NCI-H460 (cell line): ENCODE measurements at regions not wholly inside any gene's neighbourhood (a gene's known extent, or its start where the extent isn't known, plus 50 kb on each side); places are given as distances from the start of the nearest gene placed in this dataset.

ENCODE experiments used
- DNase-seq: peaks from one replicate; pipeline ENCODE4 v3.0.0-alpha.2; 2016; ENCODE audit warnings: low read depth; ENCODE audit errors: extremely low read depth

GRCh38 chr12:76226397-76226796, 121.8 kb downstream of the BBS10 start:
- DNase-seq: no peak

DNA sequence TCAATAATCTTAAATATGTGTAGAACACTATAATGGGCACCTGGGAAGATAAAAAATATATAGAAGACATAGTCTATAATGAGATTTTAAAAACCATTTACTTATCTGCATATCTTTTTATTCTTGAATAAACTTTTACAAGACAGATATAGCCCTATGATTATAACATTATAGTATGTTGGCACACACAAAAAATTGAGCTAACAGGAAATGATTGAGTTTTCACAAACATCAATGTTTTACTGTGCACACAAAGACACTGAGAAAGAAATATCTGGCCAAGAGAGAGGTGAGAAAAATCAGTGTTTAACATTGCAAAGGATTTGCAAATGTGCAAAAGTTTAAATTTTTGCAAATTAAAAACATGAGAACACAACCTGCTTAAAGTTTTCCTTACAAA, 124.3 kb downstream of the BBS10 start:
- no peak for DNase-seq

DNA sequence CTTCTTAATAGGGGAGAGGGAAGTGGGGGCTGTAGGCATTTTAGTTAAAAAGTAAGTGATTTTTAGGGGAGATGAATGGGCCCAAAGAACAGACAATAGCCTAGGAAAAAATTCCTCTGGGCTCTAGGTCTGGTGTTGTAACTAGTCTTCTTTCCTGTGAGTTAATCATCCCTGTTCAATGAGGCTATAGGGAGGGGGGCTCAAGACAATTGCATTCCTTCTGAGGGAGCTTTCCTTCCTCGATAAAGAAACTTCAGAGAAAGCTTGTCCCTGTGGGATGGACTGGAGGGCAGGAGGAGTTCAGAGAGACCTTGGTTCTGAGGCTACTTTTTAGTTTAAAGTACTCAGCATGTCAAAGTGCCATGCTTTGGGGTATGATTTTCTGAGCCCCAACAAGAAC, 127.2 kb downstream of the BBS10 start:
- DNase-seq: no peak

GRCh38 chr12:76219806-76220205, 128.4 kb downstream of the BBS10 start:
- no peak for DNase-seq

- DNase-seq: no peak
These were observed 131.4 kb downstream of the BBS10 start for GRCh38 chr12:76216585-76217472.

- DNase-seq: no peak
These were observed 123.6 kb upstream of the NAP1L1 start for GRCh38 chr12:76208129-76208528.

- no peak for DNase-seq
These were observed 122.2 kb upstream of the NAP1L1 start for GRCh38 chr12:76206677-76207072.

- DNase-seq: no peak
These were observed 121.7 kb upstream of the NAP1L1 start for GRCh38 chr12:76206039-76206676.

DNA sequence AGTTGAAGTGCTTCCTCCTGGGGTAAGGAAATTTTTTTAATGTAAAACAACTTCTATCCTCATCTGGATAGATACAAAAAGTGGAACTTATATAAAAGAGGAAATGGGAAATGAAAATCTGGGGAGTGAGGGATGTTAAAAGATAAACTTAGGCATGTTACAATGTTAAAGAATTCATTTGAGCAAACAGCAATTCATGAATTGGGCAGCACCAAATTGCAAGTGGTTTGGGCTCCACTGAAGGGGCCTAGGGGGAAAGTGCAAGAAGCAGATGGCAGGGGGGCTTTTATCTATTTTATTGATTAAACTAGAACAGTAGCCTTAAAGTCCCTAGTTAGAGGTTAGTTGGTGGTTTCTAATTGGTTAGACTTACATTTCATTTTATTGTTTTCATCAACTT, 118.1 kb upstream of the NAP1L1 start:
- no peak for DNase-seq

DNA sequence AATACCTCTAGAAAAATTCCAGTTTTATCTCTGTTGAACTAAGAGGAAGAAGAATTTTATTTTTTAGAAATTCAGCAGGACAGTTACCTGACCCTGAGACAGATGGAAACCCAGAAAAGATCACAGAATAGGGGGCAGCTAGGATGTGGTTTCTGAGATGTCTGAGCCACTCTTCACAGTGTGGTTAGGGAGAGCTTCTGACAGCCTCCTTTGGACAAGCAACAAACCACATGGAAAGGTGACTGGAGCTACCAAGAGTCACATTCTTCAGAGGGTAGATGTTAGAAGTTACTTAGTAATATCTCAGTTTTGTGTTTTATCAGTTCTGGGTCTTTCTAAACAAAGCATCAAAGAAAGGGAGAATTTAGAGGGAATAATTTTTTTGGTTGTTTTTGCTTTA, 117.3 kb upstream of the NAP1L1 start:
- DNase-seq: no peak

DNA sequence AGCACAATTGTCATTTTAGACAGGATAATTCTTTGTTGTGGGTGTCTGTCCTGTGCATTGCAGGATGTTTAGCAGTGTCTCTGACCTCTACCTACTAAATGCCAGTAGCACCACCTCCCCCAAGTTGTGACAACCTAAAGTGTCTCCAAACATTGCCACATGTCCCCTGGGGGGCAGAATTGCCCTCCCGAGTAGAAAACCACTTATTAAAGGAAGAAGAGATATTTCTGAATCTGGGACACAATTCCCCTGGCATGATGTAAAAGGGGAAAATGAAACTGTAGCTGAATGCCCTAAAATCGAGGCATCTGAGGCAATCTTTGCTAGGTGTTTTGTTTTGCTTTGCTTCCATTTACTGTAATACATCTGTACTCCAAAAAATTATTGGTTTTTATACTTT, 116.8 kb upstream of the NAP1L1 start:
- no peak for DNase-seq

DNA sequence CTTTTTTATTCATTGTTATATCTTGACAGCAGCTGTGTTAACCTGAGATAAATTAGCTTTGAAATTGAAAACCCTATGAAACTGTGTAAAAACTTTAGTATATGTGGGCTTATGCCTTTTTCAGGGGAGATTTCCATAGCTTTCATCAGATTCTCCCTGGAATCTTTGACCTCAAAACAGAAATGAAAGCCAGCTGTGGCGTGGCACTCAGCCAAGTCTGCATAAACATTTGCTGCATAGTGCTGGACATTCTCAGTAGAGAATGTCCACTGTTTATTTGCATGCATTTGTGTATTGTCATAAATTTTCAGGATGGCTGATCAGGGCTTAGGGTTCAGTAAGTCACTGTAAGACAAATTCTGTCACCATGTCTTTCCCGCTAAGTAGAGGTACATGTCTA, 115.3 kb upstream of the NAP1L1 start:
- no peak for DNase-seq

- DNase-seq: no peak
These were observed 114.4 kb upstream of the NAP1L1 start for GRCh38 chr12:76198839-76199238.

DNA sequence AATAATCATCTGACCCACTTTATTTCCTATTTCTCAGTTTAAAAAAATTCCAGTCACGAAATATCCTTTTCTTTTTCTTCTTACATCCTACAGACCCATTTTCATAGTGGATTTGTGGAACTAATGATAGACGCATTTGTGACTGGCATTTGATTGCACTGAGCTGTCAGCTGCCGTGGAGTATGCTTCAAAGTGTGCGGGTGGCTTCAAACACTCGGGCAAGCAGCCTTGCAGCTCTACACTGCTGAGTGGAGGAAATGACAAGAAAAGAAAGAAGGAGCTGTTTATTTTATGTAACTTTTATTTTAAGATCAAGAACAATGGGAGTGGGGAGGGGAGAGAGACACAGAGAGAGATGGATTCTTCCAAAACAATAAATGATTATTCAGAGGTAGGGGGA, 112.8 kb upstream of the NAP1L1 start:
- DNase-seq: no peak

GRCh38 chr12:76195920-76196319, 111.4 kb upstream of the NAP1L1 start:
- DNase-seq: no peak

DNA sequence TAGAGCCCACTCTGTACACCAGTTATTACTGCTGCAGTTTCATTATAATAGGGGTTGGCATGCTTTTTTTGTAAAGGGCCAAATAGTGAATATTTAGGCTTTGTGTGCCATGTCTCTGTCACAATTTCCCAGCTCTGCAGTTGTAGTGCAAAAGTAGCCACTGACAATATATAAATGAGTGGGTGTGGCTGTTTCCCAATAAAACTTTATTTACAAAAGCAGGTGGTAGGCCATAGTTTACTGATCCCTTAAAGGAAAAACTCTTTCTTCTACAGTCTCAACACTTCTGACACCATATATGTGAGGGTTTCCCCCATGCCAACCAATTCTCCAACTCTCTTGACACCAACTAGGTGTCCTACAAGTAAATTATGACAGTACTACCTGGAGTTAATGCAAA, 110.2 kb upstream of the NAP1L1 start:
- no peak for DNase-seq

GRCh38 chr12:76193961-76194360, 109.5 kb upstream of the NAP1L1 start:
- DNase-seq: no peak

GRCh38 chr12:76192416-76192815, 107.9 kb upstream of the NAP1L1 start:
- DNase-seq: no peak

GRCh38 chr12:76190299-76190698, 105.8 kb upstream of the NAP1L1 start:
- DNase-seq: no peak

- DNase-seq: no peak
These were observed 105.4 kb upstream of the NAP1L1 start for GRCh38 chr12:76189851-76190250.

- DNase-seq: no peak
These were observed 102.7 kb upstream of the NAP1L1 start for GRCh38 chr12:76187177-76187576.

DNA sequence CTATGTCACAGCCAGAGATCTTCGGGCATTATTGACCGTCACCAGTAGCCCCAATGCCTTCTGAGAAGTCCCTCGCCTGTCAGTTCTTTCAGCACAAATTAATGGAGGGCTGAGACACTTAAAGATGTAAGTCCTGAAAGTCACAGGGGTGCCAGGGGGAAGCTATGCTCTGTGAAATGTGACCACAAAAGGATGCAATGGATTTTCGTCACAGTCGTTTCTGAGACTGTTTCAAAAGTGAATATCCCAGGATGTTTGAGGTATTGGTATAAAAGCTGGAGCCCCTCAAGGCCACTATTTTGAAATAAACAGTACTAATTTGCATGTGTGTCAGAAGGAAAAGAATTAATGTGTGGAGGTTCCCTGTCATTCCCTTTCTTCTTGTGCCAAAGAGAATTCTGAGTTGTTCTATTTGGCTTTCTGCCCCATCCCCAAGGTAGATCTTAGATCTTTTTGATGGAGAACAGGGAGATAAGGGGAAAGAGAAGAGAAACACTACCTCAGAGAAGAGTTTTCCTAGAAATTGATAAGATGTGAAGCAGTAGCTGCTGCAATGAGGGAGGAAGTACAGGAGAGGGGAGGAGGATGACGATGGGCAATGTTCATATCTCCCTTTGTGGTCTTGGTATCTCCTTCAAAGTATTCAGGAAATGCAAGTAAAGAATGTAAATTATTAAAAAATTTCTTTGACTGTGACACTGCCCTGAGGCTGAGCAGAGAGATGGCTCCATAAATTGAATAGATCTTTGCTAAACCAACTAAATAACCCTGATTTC, 101.8 kb upstream of the NAP1L1 start:
- no peak for DNase-seq
